Tibial artery (tissue), 4 donors: ENCODE measurements at regions not wholly inside any gene's neighbourhood (a gene's known extent, or its start where the extent isn't known, plus 50 kb on each side); places are given as distances from the start of the nearest gene placed in this dataset.

Source experiments
- DNase-seq, 2 donors: peaks; one replicate each; pipeline ENCODE4 v3.0.0-alpha.2; 2019
- H3K27ac ChIP-seq, 2 donors: fragments of 200-600 bp; sonication (generic) in 1 of 2; 1 replicate in 1 of 2; 2 replicates in 1 of 2; pipeline ENCODE4 v1.5.1; 2018 to 2019; ENCODE audit warnings: mild to moderate bottlenecking in 1 of 2
- H3K27me3 ChIP-seq, 2 donors: fragments of 200-600 bp; sonication (generic) in 1 of 2; one replicate each; pipeline versions ENCODE4 v1.5.1 to v1.6.0; 2016 to 2019
- H3K36me3 ChIP-seq, 3 donors: fragments of 200-600 bp; sonication (generic) in 2 of 3; one replicate each; pipeline ENCODE4 v1.5.1; 2016 to 2019; ENCODE audit warnings: mild to moderate bottlenecking in 2 of 3
- H3K4me1 ChIP-seq, 4 donors: fragments of 200-600 bp; sonication (generic) in 2 of 4; 1 replicate in 3 of 4; 2 replicates in 1 of 4; pipeline ENCODE4 v1.5.1; 2016 to 2019
- H3K4me3 ChIP-seq, 2 donors: fragments of 200-600 bp; sonication (generic) in 1 of 2; 1 replicate in 1 of 2; 2 replicates in 1 of 2; pipeline ENCODE4 v1.5.1; 2018 to 2019; ENCODE audit warnings: mild to moderate bottlenecking in 2 of 2
- H3K9me3 ChIP-seq, 3 donors: fragments of 200-600 bp; sonication (generic) in 1 of 3; one replicate each; pipeline ENCODE4 v1.5.1; 2016 to 2019
- CTCF ChIP-seq, 2 experiments: fragments of 200-600 bp in 1 of 2; fragments of 450-650 bp in 1 of 2; IDR thresholded peaks; one replicate each; pipeline ENCODE4 v1.5.1; 2017 to 2019; ENCODE audit warnings: antibody characterized with exemption in 2 of 2, mild to moderate bottlenecking in 1 of 2, moderate library complexity in 1 of 2
- intact Hi-C: fragments of 100-400 bp; cut with DNase I; formaldehyde crosslinking; loops from one replicate; pipeline ENCODE4 v1.15.0; 2023; ENCODE audit warnings: low total_unique reads

- no peaks in the 10 kb centered on the region for H3K36me3 ChIP-seq
- H3K4me3 ChIP-seq = no peak overlapping the region
- intact Hi-C loops = no loop called here
- TF ChIP-seq CTCF (IDR thresholded peaks at IDR 0.05) = no peak
- DNase-seq = no peak
- no peaks in the 10 kb centered on the region for H3K27me3 ChIP-seq
- no peaks in the 10 kb centered on the region for H3K4me1 ChIP-seq
- no peak overlapping the region for H3K27ac ChIP-seq
- H3K9me3 ChIP-seq = no peaks in the 10 kb centered on the region
Measured at GRCh38 chr1:177611402-177611801, 358.5 kb downstream of the SEC16B start.

- H3K4me3 ChIP-seq = no peak overlapping the region
- no peaks in the 10 kb centered on the region for H3K9me3 ChIP-seq
- intact Hi-C loops = no loop called here
- no peak for TF ChIP-seq CTCF (IDR thresholded peaks at IDR 0.05)
- H3K4me1 ChIP-seq = no peaks in the 10 kb centered on the region
- DNase-seq = no peak
- no peaks in the 10 kb centered on the region for H3K27me3 ChIP-seq
- H3K27ac ChIP-seq = no peak overlapping the region
- no peaks in the 10 kb centered on the region for H3K36me3 ChIP-seq
Measured at GRCh38 chr1:177609953-177610352, 359.9 kb downstream of the SEC16B start.

- intact Hi-C loops = no loop called here
Measured at GRCh38 chr1:177600936-177601335, 368.9 kb downstream of the SEC16B start.

GRCh38 chr1:177600321-177600720, 369.5 kb downstream of the SEC16B start:
- Histone ChIP-seq H3K27ac (no peak overlapping the region), H3K27me3 (no peaks in the 10 kb centered on the region), H3K36me3 (no peaks in the 10 kb centered on the region), H3K4me3 (no peak overlapping the region), H3K4me1 (no peaks in the 10 kb centered on the region), H3K9me3 (no peaks in the 10 kb centered on the region)
- no peak for TF ChIP-seq CTCF (IDR thresholded peaks at IDR 0.05)
- no peak for DNase-seq
- intact Hi-C loops = no loop called here

More at GRCh38 chr1:177600936-177601335, 368.9 kb downstream of the SEC16B start:
- Histone ChIP-seq H3K4me3 (no peak overlapping the region), H3K27ac (no peak overlapping the region), H3K36me3 (no peaks in the 10 kb centered on the region), H3K4me1 (no peaks in the 10 kb centered on the region), H3K27me3 (no peaks in the 10 kb centered on the region), H3K9me3 (no peaks in the 10 kb centered on the region)
- no peak for TF ChIP-seq CTCF (IDR thresholded peaks at IDR 0.05)
- no peak for DNase-seq

- no peak overlapping the region for H3K4me3 ChIP-seq
- no peak for DNase-seq
- no peaks in the 10 kb centered on the region for H3K9me3 ChIP-seq
- intact Hi-C loops = no loop called here
- no peaks in the 10 kb centered on the region for H3K27me3 ChIP-seq
- no peak for TF ChIP-seq CTCF (IDR thresholded peaks at IDR 0.05)
- H3K36me3 ChIP-seq = no peaks in the 10 kb centered on the region
- H3K27ac ChIP-seq = no peak overlapping the region
- no peaks in the 10 kb centered on the region for H3K4me1 ChIP-seq
Measured at GRCh38 chr1:177597393-177597792, 372.5 kb downstream of the SEC16B start.

- Histone ChIP-seq H3K36me3 (no peaks in the 10 kb centered on the region), H3K27me3 (no peaks in the 10 kb centered on the region), H3K4me3 (no peak overlapping the region), H3K4me1 (no peaks in the 10 kb centered on the region), H3K27ac (no peak overlapping the region), H3K9me3 (no peaks in the 10 kb centered on the region)
- intact Hi-C loops = no loop called here
- no peak for TF ChIP-seq CTCF (IDR thresholded peaks at IDR 0.05)
- DNase-seq = no peak
Measured at GRCh38 chr1:177596485-177596884, 373.4 kb downstream of the SEC16B start.
